ENCODE measurements at regions not wholly inside any gene's neighbourhood (a gene's known extent, or its start where the extent isn't known, plus 50 kb on each side); places are given as distances from the start of the nearest gene placed in this dataset.

DNA sequence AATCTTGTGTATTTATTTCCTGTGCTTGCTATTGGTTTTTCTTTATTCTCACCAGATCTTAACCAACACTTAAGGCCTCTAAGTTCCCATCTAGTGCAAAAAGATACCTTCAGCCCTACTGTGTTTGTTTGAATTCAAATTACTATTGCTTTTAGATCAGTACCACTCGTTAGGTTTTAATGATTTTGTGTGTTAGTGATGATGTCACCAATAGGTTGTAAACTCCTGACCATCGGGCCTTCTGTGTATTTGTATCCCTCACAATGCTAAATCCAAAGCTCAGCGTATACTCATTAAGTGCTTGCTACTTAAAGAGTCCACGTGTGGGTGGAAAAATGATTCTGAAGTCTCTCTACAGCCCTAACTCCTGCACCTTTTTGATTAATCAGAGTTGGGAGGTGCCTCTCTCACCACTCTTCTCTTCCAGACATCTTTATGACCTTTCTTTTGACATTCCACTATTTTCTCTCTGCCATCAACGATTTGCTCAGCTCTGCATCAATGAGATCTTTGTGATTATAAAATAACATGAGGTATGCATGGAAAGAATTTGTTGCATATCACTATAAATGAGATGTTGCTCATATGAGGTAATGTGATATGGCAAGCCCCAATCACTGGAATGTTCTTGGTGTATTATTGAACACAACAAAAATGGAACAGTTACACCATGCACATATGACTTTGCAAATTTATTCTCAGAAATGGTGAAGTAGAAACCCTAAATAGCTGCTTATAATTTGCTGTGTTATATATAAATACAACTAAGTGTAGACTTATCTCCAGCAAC is 55.1 kb upstream of the LAMA2 start:
- DNase-seq, result peak; percentile 21

- DNase-seq, result no peak
Measured at GRCh38 chr6:128826606-128827005, 56.3 kb upstream of the LAMA2 start.

GRCh38 chr6:128822271-128822670 is 60.7 kb upstream of the LAMA2 start:
- DNase-seq, result no peak

- DNase-seq, result no peak
Measured at GRCh38 chr6:128821116-128821515, 61.8 kb upstream of the LAMA2 start.

DNA sequence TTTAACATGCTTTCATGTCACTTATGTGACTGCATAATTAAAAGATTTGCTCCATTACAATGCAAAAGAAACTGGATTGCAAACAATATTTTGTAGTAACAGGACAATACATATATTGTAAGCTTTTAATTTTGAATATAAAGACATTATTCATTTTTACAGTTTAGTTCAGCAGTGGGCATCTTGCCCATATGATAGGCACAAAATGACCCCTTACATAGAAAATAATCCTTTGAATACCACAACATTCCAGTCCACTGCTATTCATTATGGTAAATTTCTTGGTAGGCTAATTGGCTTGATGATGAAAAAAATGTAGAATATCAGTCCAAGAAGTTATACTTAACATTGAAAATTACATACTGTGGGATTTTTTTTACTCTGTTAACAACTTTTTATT is 74.1 kb upstream of the LAMA2 start:
- no peak for DNase-seq

GRCh38 chr6:128807577-128807976 is 75.4 kb upstream of the LAMA2 start:
- peak; percentile 57 for DNase-seq

DNA sequence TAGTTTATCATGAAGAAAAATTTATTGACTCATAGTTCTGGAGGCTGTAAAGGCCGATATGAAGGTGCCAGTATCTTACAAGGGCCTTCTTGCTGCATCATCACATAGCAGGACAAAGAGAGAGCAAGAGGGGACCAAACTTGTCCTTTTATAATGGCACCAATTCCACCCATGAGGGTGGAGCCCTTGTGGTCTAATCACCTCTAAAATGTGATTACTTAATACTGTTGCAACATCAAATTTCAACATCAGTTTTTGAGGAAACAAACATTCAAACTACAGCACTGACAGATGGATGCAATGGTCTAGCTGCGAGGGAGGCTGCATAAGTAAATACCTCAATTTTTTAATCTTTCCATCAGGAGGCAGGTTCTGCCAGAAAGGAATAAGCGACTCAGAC is 76.7 kb upstream of the LAMA2 start:
- no peak for DNase-seq

DNA sequence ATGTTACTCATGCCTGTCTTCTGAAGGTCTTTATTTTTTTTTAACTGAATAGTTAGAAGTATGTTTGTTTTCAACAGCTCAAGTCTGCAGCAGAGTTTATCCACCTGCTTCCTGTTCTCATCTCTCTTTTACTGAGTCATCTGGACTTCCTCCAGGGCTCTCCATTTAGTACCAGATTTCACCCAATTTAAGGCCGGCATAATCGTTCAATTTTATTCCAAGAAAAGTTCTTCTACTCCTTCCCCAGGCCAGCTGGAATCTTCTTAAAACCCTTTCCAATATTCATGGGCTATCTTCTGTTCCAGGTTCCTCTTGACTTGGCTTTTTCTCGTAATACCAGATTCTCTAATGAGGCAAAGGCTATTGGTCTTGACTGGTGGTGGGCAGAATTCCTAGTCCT is 79.0 kb upstream of the LAMA2 start:
- peak; percentile 7 for DNase-seq

GRCh38 chr6:128801621-128802020 is 81.3 kb upstream of the LAMA2 start:
- DNase-seq, result no peak

- no peak for DNase-seq
Measured at GRCh38 chr6:128784266-128784665, 98.7 kb upstream of the LAMA2 start.

GRCh38 chr6:128768187-128768586 is 114.8 kb upstream of the LAMA2 start:
- DNase-seq, result no peak

DNA sequence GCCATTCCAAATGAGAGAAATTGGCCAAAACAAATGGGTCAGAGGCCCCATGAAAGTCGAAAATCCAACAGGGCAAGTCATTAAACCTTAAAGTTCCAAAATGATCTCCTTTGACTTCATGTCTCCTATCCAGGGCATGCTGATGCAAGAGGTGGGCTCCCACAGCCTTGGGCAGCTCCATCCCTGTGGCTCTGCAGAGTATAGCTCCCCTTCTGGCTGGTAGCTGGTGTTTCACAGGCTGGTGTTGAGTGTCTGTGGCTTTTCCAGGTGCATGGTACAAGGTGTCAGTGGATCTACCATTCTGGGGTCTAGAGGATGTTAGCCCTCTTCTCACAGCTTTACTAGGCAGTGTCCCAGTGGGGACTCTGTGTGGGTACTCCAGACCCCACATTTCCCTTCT is 115.2 kb upstream of the LAMA2 start:
- DNase-seq, result no peak

GRCh38 chr6:128767150-128767549 is 115.8 kb upstream of the LAMA2 start:
- DNase-seq, result no peak

DNA sequence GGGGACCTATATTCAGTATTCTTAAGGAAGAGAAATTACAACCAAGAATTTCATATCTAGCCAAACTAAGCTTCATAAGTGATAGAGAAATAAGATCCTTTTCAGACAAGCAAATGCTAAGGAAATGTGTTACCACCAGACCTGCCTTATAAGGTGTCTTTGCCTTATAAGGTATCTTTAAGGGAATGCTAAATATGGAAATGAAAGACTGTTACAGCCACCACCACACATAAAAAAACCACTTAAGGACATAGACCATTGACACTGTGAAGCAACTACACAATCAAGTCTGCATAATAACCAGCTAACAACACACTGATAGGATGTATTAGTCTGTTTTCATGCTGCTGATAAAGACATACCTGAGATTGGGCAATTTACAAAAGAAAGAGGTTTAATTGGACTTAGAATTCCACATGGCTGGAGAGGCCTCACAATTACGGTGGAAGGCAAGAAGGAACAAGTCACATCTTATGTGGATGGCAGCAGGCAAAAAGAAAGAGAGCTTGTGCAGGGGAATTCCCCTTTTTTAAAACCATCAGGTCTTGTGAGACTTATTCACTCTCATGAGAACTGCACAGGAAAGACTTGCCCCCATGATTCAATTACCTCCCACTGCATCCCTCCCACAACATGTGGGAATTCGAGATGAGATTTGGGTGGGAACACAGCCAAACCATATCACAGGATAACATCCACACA is 119.2 kb upstream of the LAMA2 start:
- DNase-seq, result no peak

DNA sequence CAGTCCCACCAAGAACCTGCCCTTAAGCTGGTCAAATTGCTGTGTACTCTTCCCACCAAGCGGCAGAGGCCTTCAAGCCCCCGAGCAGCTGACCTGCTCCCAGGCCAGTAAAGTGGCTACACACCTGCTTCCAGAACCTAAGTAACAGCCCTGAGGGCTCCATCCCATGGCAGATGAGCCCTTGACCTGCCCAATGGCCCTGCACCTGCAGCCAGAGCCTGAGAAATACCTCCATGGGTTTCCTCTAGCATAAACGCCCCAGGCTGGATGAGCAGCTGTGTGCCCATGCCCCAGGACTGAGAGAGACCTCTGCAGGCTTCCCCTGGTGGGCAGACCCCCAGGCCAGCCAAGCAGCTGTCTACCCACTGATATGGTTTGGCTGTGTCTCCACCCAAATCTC is 123.0 kb upstream of the LAMA2 start:
- no peak for DNase-seq

GRCh38 chr6:128759447-128759846 is 123.5 kb upstream of the LAMA2 start:
- no peak for DNase-seq

- DNase-seq, result no peak
Measured at GRCh38 chr6:128757961-128758360, 125.0 kb upstream of the LAMA2 start.

- DNase-seq, result no peak
Measured at GRCh38 chr6:128754658-128755256, 128.2 kb upstream of the LAMA2 start.

- no peak for DNase-seq
Measured at GRCh38 chr6:128743974-128744765, 138.8 kb upstream of the LAMA2 start.

- no peak for DNase-seq
Measured at GRCh38 chr6:128742900-128743299, 140.0 kb upstream of the LAMA2 start.

DNA sequence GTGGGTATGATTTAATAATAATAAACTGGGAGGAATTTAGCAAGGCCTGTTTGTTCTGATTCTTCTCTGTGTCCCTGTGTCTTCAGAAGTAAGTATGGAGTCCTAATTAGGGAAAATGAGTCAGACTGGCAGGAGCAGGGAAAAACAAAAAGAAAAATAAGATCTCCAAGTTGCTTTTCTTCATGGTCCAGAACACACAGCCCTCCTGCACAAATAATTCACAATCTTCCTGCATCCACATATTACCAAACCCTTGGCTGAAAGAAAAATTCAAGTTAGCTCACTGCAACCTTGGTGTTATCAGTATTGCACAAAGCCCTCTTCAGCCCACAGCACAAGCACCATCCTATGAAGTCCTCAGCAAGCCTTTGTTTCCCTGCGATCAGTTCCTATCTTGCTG is 142.0 kb upstream of the LAMA2 start:
- DNase-seq, result no peak

DNA sequence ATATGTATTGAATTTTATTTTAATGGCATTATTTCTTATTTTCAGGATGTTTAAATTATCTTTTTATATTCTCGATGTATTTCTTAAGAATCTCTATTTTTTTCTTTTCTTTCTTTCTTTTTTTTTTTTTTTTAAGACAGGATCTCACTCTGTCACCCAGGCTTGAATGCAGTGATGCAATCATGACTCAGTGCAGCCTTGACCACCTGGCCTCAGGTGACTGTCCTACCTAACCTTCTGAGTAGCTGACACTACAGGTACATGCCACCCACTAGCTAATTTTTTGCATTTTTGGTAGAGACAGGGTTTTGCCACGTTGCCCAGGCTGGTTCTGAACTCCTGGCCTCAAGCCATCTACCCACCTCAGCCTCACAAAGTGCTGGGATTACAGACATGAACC is 143.8 kb upstream of the LAMA2 start:
- no peak for DNase-seq

GRCh38 chr6:128738112-128738511 is 144.8 kb upstream of the LAMA2 start:
- DNase-seq, result no peak

Measured in tongue (tissue), 1 donor.